ENCODE measurements at regions not wholly inside any gene's neighbourhood (a gene's known extent, or its start where the extent isn't known, plus 50 kb on each side); places are given as distances from the start of the nearest gene placed in this dataset.

GRCh38 chr10:9234191-9234590 lies 1179.7 kb downstream of the GATA3 start:
- Mint-ChIP-seq H3K9me3 (no peaks in the 10 kb centered on the region), H3K27ac (no peak overlapping the region), H3K4me1 (peaks cover 26% of the 10 kb centered on the region), H3K27me3 (ENCODE audit: low read depth, poor library complexity) (peaks cover 3% of the 10 kb centered on the region), H3K36me3 (ENCODE audit: low read depth) (no peaks in the 10 kb centered on the region), H3K4me3 (no peak overlapping the region)
- no peak for DNase-seq
- no peak for TF ChIP-seq CTCF (IDR thresholded peaks at IDR 0.05)

DNA sequence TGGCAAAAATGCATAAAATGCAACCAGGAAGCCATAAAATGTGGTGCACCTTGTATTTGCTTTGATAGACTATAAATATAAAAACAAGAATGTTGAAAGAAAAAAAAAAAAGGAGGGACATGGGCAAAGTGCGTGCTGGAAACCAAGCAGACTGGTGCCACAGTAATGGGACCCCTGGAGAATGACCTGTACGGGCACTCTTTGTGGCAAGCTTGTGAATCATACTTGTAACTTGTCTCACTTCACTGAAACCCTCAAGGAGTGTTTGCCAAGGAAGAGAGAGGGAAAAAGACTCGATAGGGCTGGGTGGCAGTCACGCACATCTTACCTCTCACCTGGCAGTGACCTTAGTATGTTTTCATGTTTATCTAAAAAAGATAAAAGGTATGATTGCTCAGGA lies 1183.6 kb downstream of the GATA3 start:
- TF ChIP-seq CTCF (IDR thresholded peaks at IDR 0.05), result no peak
- Mint-ChIP-seq H3K27me3 (ENCODE audit: low read depth, poor library complexity) (no peaks in the 10 kb centered on the region), H3K36me3 (ENCODE audit: low read depth) (no peaks in the 10 kb centered on the region), H3K4me1 (peaks cover 11% of the 10 kb centered on the region), H3K27ac (no peak overlapping the region), H3K9me3 (no peaks in the 10 kb centered on the region), H3K4me3 (no peak overlapping the region)
- DNase-seq, result no peak

- TF ChIP-seq CTCF (IDR thresholded peaks at IDR 0.05), result no peak
- Mint-ChIP-seq H3K27ac (no peak overlapping the region), H3K36me3 (ENCODE audit: low read depth) (no peaks in the 10 kb centered on the region), H3K4me3 (no peak overlapping the region), H3K9me3 (no peaks in the 10 kb centered on the region), H3K4me1 (peaks cover 19% of the 10 kb centered on the region), H3K27me3 (ENCODE audit: low read depth, poor library complexity) (no peaks in the 10 kb centered on the region)
- DNase-seq, result no peak
Observed at GRCh38 chr10:9239298-9239697, 1184.8 kb downstream of the GATA3 start.

DNA sequence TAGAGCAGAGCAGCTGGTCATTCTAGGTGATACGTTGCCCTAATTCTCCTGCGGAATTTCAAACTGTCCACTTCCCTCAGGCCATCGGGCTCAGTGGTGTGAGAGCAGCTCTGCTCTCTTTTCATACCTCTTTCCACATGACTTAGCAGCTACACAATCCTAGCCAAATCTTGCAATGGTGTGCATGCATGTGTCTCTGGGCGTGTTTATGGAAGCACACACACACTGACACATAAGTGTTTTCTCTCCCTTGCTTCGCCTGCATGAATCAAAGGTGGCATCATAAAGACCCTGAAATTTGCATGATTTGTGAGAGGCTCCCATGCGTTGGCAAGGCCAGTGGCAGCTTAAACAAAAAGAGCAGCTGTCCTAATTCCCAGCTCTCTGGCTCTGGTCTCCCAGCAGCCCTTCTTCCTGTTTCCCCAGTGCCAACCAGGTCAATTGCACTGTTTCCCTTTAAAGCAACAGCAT lies 1189.5 kb downstream of the GATA3 start:
- Mint-ChIP-seq H3K4me3 (no peak overlapping the region), H3K36me3 (ENCODE audit: low read depth) (no peaks in the 10 kb centered on the region), H3K9me3 (peaks cover 6% of the 10 kb centered on the region), H3K27ac (peak overlapping the region; percentile 9), H3K27me3 (ENCODE audit: low read depth, poor library complexity) (peaks cover 4% of the 10 kb centered on the region), H3K4me1 (peaks cover 30% of the 10 kb centered on the region)
- TF ChIP-seq CTCF (IDR thresholded peaks at IDR 0.05), result no peak
- DNase-seq, result no peak

DNA sequence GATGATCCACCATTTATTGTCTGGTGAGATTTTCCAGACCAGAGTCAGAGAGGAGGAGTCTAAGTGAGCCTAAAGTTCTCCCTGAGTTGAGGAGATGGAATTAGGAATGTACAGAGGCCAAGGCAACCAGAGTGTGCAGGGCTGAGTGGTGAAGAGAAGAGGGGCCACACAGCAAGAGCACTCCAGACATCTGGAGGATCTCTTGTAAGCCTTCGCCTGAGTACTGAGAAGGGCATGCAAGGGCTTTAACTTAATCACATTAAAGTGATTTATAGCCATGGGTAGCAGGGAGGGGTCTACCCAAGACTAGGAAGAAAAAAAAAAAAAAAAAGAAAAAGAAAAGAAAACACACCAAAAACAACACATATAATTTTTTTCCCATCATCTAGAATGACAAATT lies 1190.4 kb downstream of the GATA3 start:
- no peak for TF ChIP-seq CTCF (IDR thresholded peaks at IDR 0.05)
- H3K4me3 Mint-ChIP-seq, result no peak overlapping the region
- H3K27ac Mint-ChIP-seq, result no peak overlapping the region
- peaks cover 25% of the 10 kb centered on the region for H3K4me1 Mint-ChIP-seq
- DNase-seq, result peak; percentile 18
- peaks cover 4% of the 10 kb centered on the region for H3K27me3 Mint-ChIP-seq (ENCODE audit: low read depth, poor library complexity)
- peaks cover 14% of the 10 kb centered on the region for H3K9me3 Mint-ChIP-seq
- H3K36me3 Mint-ChIP-seq (ENCODE audit: low read depth), result no peaks in the 10 kb centered on the region

- Mint-ChIP-seq H3K4me1 (peaks cover 9% of the 10 kb centered on the region), H3K4me3 (no peak overlapping the region), H3K36me3 (ENCODE audit: low read depth) (no peaks in the 10 kb centered on the region), H3K9me3 (peaks cover 33% of the 10 kb centered on the region), H3K27ac (no peak overlapping the region), H3K27me3 (ENCODE audit: low read depth, poor library complexity) (peaks cover 4% of the 10 kb centered on the region)
- no peak for TF ChIP-seq CTCF (IDR thresholded peaks at IDR 0.05)
- no peak for DNase-seq
Observed at GRCh38 chr10:9253121-9253520, 1198.6 kb downstream of the GATA3 start.

Data from nephron progenitor cell (in vitro differentiated cells).